HepG2 (cell line): ENCODE measurements at regions not wholly inside any gene's neighbourhood (a gene's known extent, or its start where the extent isn't known, plus 50 kb on each side); places are given as distances from the start of the nearest gene placed in this dataset.

Experiments
- ATAC-seq: fragments of 200-7000 bp; cut with Tn5 transposase; 3 replicates; pipeline ENCODE4 v1.9.1; 2020; ENCODE audit warnings: mild to moderate bottlenecking, moderate library complexity
- BruUV-seq: library from RNA; stranded (reverse); fragments of 400-500 nt; replicated peaks from 2 replicates; lab custom pipeline; 2021; lab: Mats Ljungman, UMichigan
- CTCF ChIA-PET: fragments of 300-600 bp; formaldehyde crosslinking; extraction: SDS; loops from one replicate; lab custom pipeline; 2021; ENCODE audit warnings: low total read pairs, inconsistent platforms, low intra/inter-chr PET ratio; lab: Yijun Ruan, JAX
- POLR2A ChIA-PET: fragments of 350-600 bp; sonication (Branson Sonifier 250); formaldehyde crosslinking; loops from one replicate; lab custom pipeline; 2020; ENCODE audit warnings: antibody characterized with exemption, inconsistent platforms; lab: Yijun Ruan, JAX
- DNase-seq: peaks from one replicate; pipeline ENCODE4 v3.0.0-alpha.2; 2015; ENCODE audit warnings: low spot score
- FAIRE-seq: peaks from 3 replicates; lab custom pipeline; 2011; peaks lifted over from hg19 to GRCh38; lab: Jason Lieb, UNC
- H2AFZ ChIP-seq: one replicate; pipeline ENCODE4 v1.6.1; 2011; ENCODE audit warnings: low read length, inconsistent platforms
- H3K27ac ChIP-seq: fragments of 300-600 bp; 3 replicates; pipeline ENCODE4 v1.8.0; 2011; ENCODE audit warnings: mixed run types, mild to moderate bottlenecking, mixed read lengths, low read length, inconsistent platforms; ENCODE audit not compliant: insufficient read depth; ENCODE audit errors: extremely low read length
- H3K27me3 ChIP-seq, 2 experiments: fragments of 200-600 bp in 1 of 2; 2 replicates in 1 of 2; 3 replicates in 1 of 2; pipeline versions ENCODE4 v1.6.0 to v1.8.0; 2011; ENCODE audit warnings: low read length in 2 of 2, mild to moderate bottlenecking in 2 of 2, moderate library complexity in 2 of 2, inconsistent platforms in 1 of 2; ENCODE audit not compliant: insufficient read depth in 2 of 2, control insufficient read depth in 1 of 2
- H3K36me3 ChIP-seq, 2 experiments: fragments of 200-600 bp in 1 of 2; replicated peaks in 1 of 2; 2 replicates in 1 of 2; 3 replicates in 1 of 2; pipeline versions ENCODE4 v1.5.1 to v1.8.0; 2011; ENCODE audit warnings: low read length in 2 of 2, inconsistent platforms in 1 of 2; ENCODE audit not compliant: insufficient read depth in 2 of 2, control insufficient read depth in 1 of 2
- H3K4me1 ChIP-seq: 2 replicates; pipeline ENCODE4 v1.5.1; 2012; ENCODE audit warnings: low read length, inconsistent platforms; ENCODE audit not compliant: insufficient read depth
- H3K4me2 ChIP-seq: 2 replicates; pipeline ENCODE4 v1.6.0; 2011; ENCODE audit warnings: low read depth, low read length, inconsistent platforms
- H3K4me3 ChIP-seq, 3 experiments: fragments of 200-600 bp in 1 of 3; sonication (generic), shearing (Covaris generic) in 1 of 3; replicated peaks in 1 of 3; 2 replicates each; pipeline ENCODE4 v1.5.1; 2011 to 2016; ENCODE audit warnings: low read length in 3 of 3, inconsistent platforms in 2 of 3, low read depth in 2 of 3, mild to moderate bottlenecking in 2 of 3, control low read depth in 1 of 3, mixed read lengths in 1 of 3; ENCODE audit not compliant: insufficient read depth in 1 of 3
- H3K79me2 ChIP-seq: one replicate; pipeline ENCODE4 v1.6.1; 2011; ENCODE audit warnings: low read length, inconsistent platforms; ENCODE audit not compliant: insufficient read depth
- H3K9ac ChIP-seq: 2 replicates; pipeline ENCODE4 v1.6.0; 2011; ENCODE audit warnings: mild to moderate bottlenecking, low read depth, low read length, inconsistent platforms; ENCODE audit not compliant: insufficient read depth
- H3K9me3 ChIP-seq: 2 replicates; pipeline ENCODE4 v1.5.1; 2012; ENCODE audit warnings: mild to moderate bottlenecking, low read length
- H4K20me1 ChIP-seq: 2 replicates; pipeline ENCODE4 v1.6.0; 2011; ENCODE audit warnings: inconsistent platforms, mild to moderate bottlenecking, low read length, moderate library complexity; ENCODE audit not compliant: insufficient read depth
- CSRNP1 ChIP-seq: sonication (generic); formaldehyde crosslinking; IDR thresholded peaks from 2 replicates; pipeline ENCODE4 v1.8.1; 2023; ENCODE audit warnings: mild to moderate bottlenecking, missing genetic modification reagents
- FOXM1 ChIP-seq: sonication (generic); formaldehyde crosslinking; IDR thresholded peaks from 2 replicates; pipeline ENCODE4 v1.5.0; 2020; ENCODE audit warnings: missing genetic modification reagents
- GTF3A ChIP-seq: sonication (generic); formaldehyde crosslinking; conservative IDR thresholded peaks from 2 replicates; pipeline ENCODE4 v1.4.0; 2020; ENCODE audit warnings: mild to moderate bottlenecking, missing genetic modification reagents
- JUND ChIP-seq: sonication (generic); formaldehyde crosslinking; IDR thresholded peaks from 2 replicates; pipeline ENCODE4 v1.8.0; 2022; ENCODE audit warnings: mild to moderate bottlenecking, missing genetic modification reagents
- MAFK ChIP-seq, 2 experiments: IDR thresholded peaks in 1 of 2; conservative IDR thresholded peaks in 1 of 2; 2 replicates each; pipeline ENCODE4 v1.6.1; 2011; ENCODE audit warnings: improper control_type of control experiment in 2 of 2, low read length in 2 of 2
- NCOA5 ChIP-seq: sonication (generic); formaldehyde crosslinking; IDR thresholded peaks from 2 replicates; pipeline ENCODE4 v1.4.0; 2020; ENCODE audit warnings: missing genetic modification reagents
- PLRG1 ChIP-seq: fragments of 450-650 bp; conservative IDR thresholded peaks from 2 replicates; pipeline ENCODE4 v1.6.1; 2016
- PLSCR1 ChIP-seq: sonication (generic); formaldehyde crosslinking; IDR thresholded peaks from 2 replicates; pipeline ENCODE4 v1.5.0; 2020; ENCODE audit warnings: missing genetic modification reagents, mild to moderate bottlenecking, borderline replicate concordance
- TCF7L2 ChIP-seq: IDR thresholded peaks from 2 replicates; pipeline ENCODE4 v1.6.1; 2011; ENCODE audit warnings: mild to moderate bottlenecking, low read depth, low read length, moderate library complexity
- THAP8 ChIP-seq: sonication (generic); formaldehyde crosslinking; IDR thresholded peaks from 2 replicates; pipeline ENCODE4 v1.5.1; 2020; ENCODE audit warnings: missing genetic modification reagents, mild to moderate bottlenecking, borderline replicate concordance
- ZIK1 ChIP-seq: sonication (generic); formaldehyde crosslinking; IDR thresholded peaks from 2 replicates; pipeline ENCODE4 v1.5.0; 2020; ENCODE audit warnings: mild to moderate bottlenecking, low read depth, missing genetic modification reagents, borderline replicate concordance
- ZNF142 ChIP-seq: sonication (generic); formaldehyde crosslinking; IDR thresholded peaks from 2 replicates; pipeline ENCODE4 v1.4.0; 2020; ENCODE audit warnings: missing genetic modification reagents
- ZNF251 ChIP-seq: sonication (generic); formaldehyde crosslinking; IDR thresholded peaks from 2 replicates; pipeline ENCODE4 v1.9.0; 2021; ENCODE audit warnings: mild to moderate bottlenecking, missing genetic modification reagents
- ZNF329 ChIP-seq: sonication (generic); formaldehyde crosslinking; IDR thresholded peaks from 2 replicates; pipeline ENCODE4 v1.9.0; 2021; ENCODE audit warnings: low read depth, mild to moderate bottlenecking, missing genetic modification reagents
- ZNF382 ChIP-seq: sonication (generic); formaldehyde crosslinking; IDR thresholded peaks from 2 replicates; pipeline ENCODE4 v1.5.0; 2020; ENCODE audit warnings: missing genetic modification reagents, mild to moderate bottlenecking, borderline replicate concordance
- ZNF766 ChIP-seq: sonication (generic); formaldehyde crosslinking; IDR thresholded peaks from 2 replicates; pipeline ENCODE4 v1.5.0; 2020; ENCODE audit warnings: missing genetic modification reagents, borderline replicate concordance
- WGBS: methylation state at CpG from one replicate; pipeline ENCODE4 v1.1.6; 2017; ENCODE audit warnings: low lambda C conversion rate; 5-methylcytosine and 5-hydroxymethylcytosine counted together
- in situ Hi-C: cut with HindIII; loops from 2 replicates; pipeline ENCODE4 v1.10.0; 2017; ENCODE audit warnings: low pct_unique_long_range_greater_than_20kb; ENCODE audit not compliant: extremely low pct_ligation_motif_present
- intact Hi-C: fragments of 100-400 bp; cut with micrococcal nuclease; formaldehyde crosslinking; loops from one replicate; pipeline ENCODE4 v1.10.0; 2022; ENCODE audit not compliant: unreplicated experiment

GRCh38 chr17:6186998-6187397, 116.8 kb downstream of the WSCD1 start (continued):
- TF ChIP-seq ZNF142 (CRISPR knock-in tag) (no peak), FOXM1 (CRISPR knock-in tag) (no peak), PLSCR1 (CRISPR knock-in tag) (no peak), JUND (CRISPR knock-in tag) (no peak)

- FAIRE-seq: no peak
- POLR2A ChIA-PET: no interaction called here
- TF ChIP-seq MAFK (conservative IDR thresholded peaks at IDR 0.05 in 1 of 2, IDR thresholded peaks at IDR 0.05 in 1 of 2; ENCODE audit: low read length in 2 of 2): no peak
- TF ChIP-seq CSRNP1 (CRISPR knock-in tag): no peak
- TF ChIP-seq ZNF251 (CRISPR knock-in tag): no peak
- TF ChIP-seq NCOA5: no peak
- no peak for TF ChIP-seq GTF3A (CRISPR knock-in tag)
- TF ChIP-seq TCF7L2: no peak
- TF ChIP-seq ZNF382: no peak
- no peak for TF ChIP-seq ZIK1 (CRISPR knock-in tag)
- TF ChIP-seq ZNF329 (CRISPR knock-in tag): no peak
- TF ChIP-seq THAP8: no peak
- no peak for TF ChIP-seq ZNF766 (CRISPR knock-in tag)
- TF ChIP-seq PLRG1: no peak
Observed at GRCh38 chr17:6184508-6184907, 114.3 kb downstream of the WSCD1 start.

More at GRCh38 chr17:6184508-6184907, 114.3 kb downstream of the WSCD1 start:
- WGBS: 27% methylated on average over 3 of the region's 3 CpGs
- in situ Hi-C loops: no loop called here
- no peaks in the 10 kb centered on the region for H3K79me2 ChIP-seq
- no peaks in the 10 kb centered on the region; a peak in 1 of 5 replicates for H3K27me3 ChIP-seq
- intact Hi-C loops: no loop called here
- H3K4me3 ChIP-seq: no peak overlapping the region
- no peaks in the 10 kb centered on the region for H4K20me1 ChIP-seq
- H3K4me2 ChIP-seq: no peak overlapping the region
- DNase-seq: no peak
- H3K9me3 ChIP-seq: no peaks in the 10 kb centered on the region
- H3K9ac ChIP-seq: no peak overlapping the region
- H3K4me1 ChIP-seq: no peaks in the 10 kb centered on the region
- H3K27ac ChIP-seq: no peak overlapping the region
- no peaks in the 10 kb centered on the region for H3K36me3 ChIP-seq
- no peak for ATAC-seq
- CTCF ChIA-PET: no interaction called here
- H2AFZ ChIP-seq: no peak overlapping the region
- BruUV-seq: no TSS peak
